Muscle of leg (tissue), 3 donors: ENCODE measurements at regions not wholly inside any gene's neighbourhood (a gene's known extent, or its start where the extent isn't known, plus 50 kb on each side); places are given as distances from the start of the nearest gene placed in this dataset.

Source experiments
- DNase-seq: peaks from one replicate; pipeline ENCODE4 v3.0.0; 2013
- H3K27ac ChIP-seq: one replicate; pipeline ENCODE4 v1.5.1; 2013; ENCODE audit warnings: mild to moderate bottlenecking, low read length, control low read depth
- H3K27me3 ChIP-seq: one replicate; pipeline ENCODE4 v1.6.1; 2013; ENCODE audit warnings: low read length; ENCODE audit not compliant: control insufficient read depth, insufficient read depth
- H3K36me3 ChIP-seq: one replicate; pipeline ENCODE4 v1.6.1; 2013; ENCODE audit warnings: low read length; ENCODE audit not compliant: control insufficient read depth, insufficient read depth
- H3K4me1 ChIP-seq: one replicate; pipeline ENCODE4 v1.6.1; 2013; ENCODE audit warnings: low read length; ENCODE audit not compliant: control insufficient read depth, insufficient read depth
- H3K4me3 ChIP-seq: one replicate; pipeline ENCODE4 v1.5.1; 2013; ENCODE audit warnings: low read length, control low read depth
- H3K9me3 ChIP-seq: replicated peaks from 2 replicates; pipeline ENCODE4 v1.6.1; 2013; ENCODE audit warnings: low read depth, low read length; ENCODE audit not compliant: control insufficient read depth
- WGBS: methylation state at CpG from one replicate; pipeline ENCODE4 v1.1.5; 2013; ENCODE audit warnings: missing lambda C conversion rate; ENCODE audit not compliant: insufficient coverage; 5-methylcytosine and 5-hydroxymethylcytosine counted together

GRCh38 chr1:199460933-199461332 lies 566.6 kb upstream of the NR5A2 start:
- Histone ChIP-seq H3K27me3 (no peaks in the 10 kb centered on the region), H3K4me1 (no peaks in the 10 kb centered on the region), H3K36me3 (no peaks in the 10 kb centered on the region), H3K4me3 (no peak overlapping the region), H3K27ac (no peak overlapping the region), H3K9me3 (no peaks in the 10 kb centered on the region)
- 40% methylated on average over 1 of the region's 3 CpGs for WGBS
- peak; percentile 60 for DNase-seq

GRCh38 chr1:199463521-199464127 lies 563.9 kb upstream of the NR5A2 start:
- H3K27ac ChIP-seq, result no peak overlapping the region
- H3K9me3 ChIP-seq, result no peaks in the 10 kb centered on the region
- H3K4me1 ChIP-seq, result no peaks in the 10 kb centered on the region
- H3K4me3 ChIP-seq, result no peak overlapping the region
- H3K27me3 ChIP-seq, result no peaks in the 10 kb centered on the region
- no peaks in the 10 kb centered on the region for H3K36me3 ChIP-seq
- no CpG with 5 or more reads among the region's 1 CpG for WGBS
- peak; percentile 11 for DNase-seq

- no peak overlapping the region for H3K4me3 ChIP-seq
- no CpG with 5 or more reads among the region's 2 CpGs for WGBS
- no peaks in the 10 kb centered on the region for H3K36me3 ChIP-seq
- H3K27me3 ChIP-seq, result no peaks in the 10 kb centered on the region
- DNase-seq, result peak; percentile 25
- H3K4me1 ChIP-seq, result no peaks in the 10 kb centered on the region
- H3K9me3 ChIP-seq, result no peaks in the 10 kb centered on the region
- no peak overlapping the region for H3K27ac ChIP-seq
These were observed 560.5 kb upstream of the NR5A2 start for GRCh38 chr1:199466961-199467360.

- Histone ChIP-seq H3K27ac (no peak overlapping the region), H3K36me3 (no peaks in the 10 kb centered on the region), H3K27me3 (no peaks in the 10 kb centered on the region), H3K4me3 (no peak overlapping the region), H3K4me1 (no peaks in the 10 kb centered on the region), H3K9me3 (no peaks in the 10 kb centered on the region)
- no peak for DNase-seq
- no CpG with 5 or more reads among the region's 2 CpGs for WGBS
These were observed 555.5 kb upstream of the NR5A2 start for GRCh38 chr1:199472018-199472417.

- 91% methylated on average over 6 of the region's 6 CpGs for WGBS
These were observed 554.5 kb upstream of the NR5A2 start for GRCh38 chr1:199472978-199473377.

GRCh38 chr1:199474738-199475137 lies 552.8 kb upstream of the NR5A2 start:
- H3K36me3 ChIP-seq, result no peaks in the 10 kb centered on the region
- WGBS, result no CpG with 5 or more reads among the region's 2 CpGs
- H3K9me3 ChIP-seq, result no peaks in the 10 kb centered on the region
- H3K27ac ChIP-seq, result no peak overlapping the region
- H3K27me3 ChIP-seq, result no peaks in the 10 kb centered on the region
- no peaks in the 10 kb centered on the region for H3K4me1 ChIP-seq
- no peak overlapping the region for H3K4me3 ChIP-seq
- no peak for DNase-seq

More at GRCh38 chr1:199472978-199473377, 554.5 kb upstream of the NR5A2 start:
- Histone ChIP-seq H3K27ac (no peak overlapping the region), H3K9me3 (no peaks in the 10 kb centered on the region), H3K4me3 (no peak overlapping the region), H3K27me3 (no peaks in the 10 kb centered on the region), H3K36me3 (no peaks in the 10 kb centered on the region), H3K4me1 (no peaks in the 10 kb centered on the region)
- DNase-seq, result no peak

- no peak overlapping the region for H3K27ac ChIP-seq
- no peaks in the 10 kb centered on the region for H3K36me3 ChIP-seq
- no peak for DNase-seq
- H3K27me3 ChIP-seq, result no peaks in the 10 kb centered on the region
- H3K4me1 ChIP-seq, result no peaks in the 10 kb centered on the region
- H3K9me3 ChIP-seq, result no peaks in the 10 kb centered on the region
- WGBS, result 62% methylated on average over 2 of the region's 4 CpGs
- H3K4me3 ChIP-seq, result no peak overlapping the region
These were observed 545.1 kb upstream of the NR5A2 start for GRCh38 chr1:199482426-199482825.

- no peak for DNase-seq
- WGBS, result no CpG with 5 or more reads among the region's 3 CpGs
- Histone ChIP-seq H3K36me3 (no peaks in the 10 kb centered on the region), H3K27ac (no peak overlapping the region), H3K4me1 (no peaks in the 10 kb centered on the region), H3K9me3 (peaks cover 4% of the 10 kb centered on the region), H3K4me3 (no peak overlapping the region), H3K27me3 (no peaks in the 10 kb centered on the region)
These were observed 537.9 kb upstream of the NR5A2 start for GRCh38 chr1:199489594-199489993.

- H3K4me3 ChIP-seq, result no peak overlapping the region
- no peaks in the 10 kb centered on the region for H3K36me3 ChIP-seq
- no CpG with 5 or more reads among the region's 2 CpGs for whole genome bisulfite sequencing
- DNase-seq, result peak; percentile 20
- no peaks in the 10 kb centered on the region for H3K27me3 ChIP-seq
- no peaks in the 10 kb centered on the region for H3K4me1 ChIP-seq
- H3K9me3 ChIP-seq, result peaks cover 9% of the 10 kb centered on the region
- H3K27ac ChIP-seq, result no peak overlapping the region
These were observed 536.6 kb upstream of the NR5A2 start for GRCh38 chr1:199490769-199491527.

GRCh38 chr1:199495432-199495831 lies 532.1 kb upstream of the NR5A2 start:
- no peaks in the 10 kb centered on the region for H3K27me3 ChIP-seq
- no peaks in the 10 kb centered on the region for H3K36me3 ChIP-seq
- WGBS, result no CpG with 5 or more reads among the region's 3 CpGs
- H3K4me3 ChIP-seq, result no peak overlapping the region
- peaks cover 9% of the 10 kb centered on the region for H3K9me3 ChIP-seq
- DNase-seq, result no peak
- no peak overlapping the region for H3K27ac ChIP-seq
- H3K4me1 ChIP-seq, result no peaks in the 10 kb centered on the region
